K562 (cell line): ENCODE measurements at regions not wholly inside any gene's neighbourhood (a gene's known extent, or its start where the extent isn't known, plus 50 kb on each side); places are given as distances from the start of the nearest gene placed in this dataset.

Experiments
- EZH2 ChIP-seq: IDR thresholded peaks from 2 replicates; pipeline ENCODE4 v1.6.1; 2012; ENCODE audit warnings: low read depth, mild to moderate bottlenecking, inconsistent platforms, low read length, borderline replicate concordance
- HNRNPLL ChIP-seq: fragments of 200-400 bp; formaldehyde crosslinking; IDR thresholded peaks from 2 replicates; pipeline ENCODE4 v1.6.1; 2017; ENCODE audit warnings: low read length, low read depth, mild to moderate bottlenecking; ENCODE audit not compliant: poor library complexity, severe bottlenecking
- KAT2B ChIP-seq: IDR thresholded peaks from one replicate; pipeline ENCODE4 v1.6.1; 2012; ENCODE audit warnings: low read depth, mild to moderate bottlenecking, control low read depth, inconsistent platforms, low read length, moderate library complexity
- POLR3A ChIP-seq: IDR thresholded peaks from 2 replicates; pipeline ENCODE4 v1.6.1; 2011; ENCODE audit warnings: borderline replicate concordance, mild to moderate bottlenecking, moderate library complexity; ENCODE audit not compliant: insufficient read length, insufficient read depth; ENCODE audit errors: extremely low read depth
- PTTG1 ChIP-seq: fragments of 450-650 bp; IDR thresholded peaks from 2 replicates; pipeline ENCODE4 v1.6.1; 2016; ENCODE audit warnings: low read depth, mild to moderate bottlenecking, missing genetic modification characterization, missing compliant biosample characterization
- SP1 ChIP-seq: sonication (generic); formaldehyde crosslinking; IDR thresholded peaks from 2 replicates; pipeline ENCODE4 v1.8.1; 2022; ENCODE audit warnings: mild to moderate bottlenecking, missing genetic modification reagents
- SUPT5H ChIP-seq: fragments of 450-650 bp; IDR thresholded peaks from 2 replicates; pipeline ENCODE4 v1.6.1; 2016
- TAF15 ChIP-seq: fragments of 200-400 bp; formaldehyde crosslinking; IDR thresholded peaks from 2 replicates; pipeline ENCODE4 v1.6.1; 2017; ENCODE audit warnings: mild to moderate bottlenecking, low read depth, low read length, moderate library complexity
- YBX1 ChIP-seq: fragments of 450-650 bp; IDR thresholded peaks from 2 replicates; pipeline ENCODE4 v1.7.1; 2016; ENCODE audit warnings: mild to moderate bottlenecking
- ZBTB8A ChIP-seq: fragments of 450-650 bp; IDR thresholded peaks from 2 replicates; pipeline ENCODE4 v1.6.1; 2018; ENCODE audit warnings: mild to moderate bottlenecking, moderate library complexity; ENCODE audit not compliant: partially characterized antibody
- ZKSCAN1 ChIP-seq: fragments of 150-350 bp; IDR thresholded peaks from 2 replicates; pipeline ENCODE4 v1.6.1; 2016; ENCODE audit warnings: low read depth, low read length
- ZNF143 ChIP-seq: sonication (generic); formaldehyde crosslinking; IDR thresholded peaks from 2 replicates; pipeline ENCODE4 v1.9.0; 2022; ENCODE audit warnings: mild to moderate bottlenecking, missing genetic modification reagents
- ZNF232 ChIP-seq: sonication (generic); formaldehyde crosslinking; IDR thresholded peaks from 2 replicates; pipeline ENCODE4 v1.8.0; 2022; ENCODE audit warnings: mild to moderate bottlenecking, missing genetic modification reagents
- ZNF3 ChIP-seq: fragments of 250-450 bp; sonication (Bioruptor Pico); IDR thresholded peaks from 2 replicates; pipeline ENCODE4 v1.5.0; 2021; ENCODE audit warnings: mild to moderate bottlenecking, moderate library complexity
- ZNF583 ChIP-seq: fragments of 250-450 bp; sonication (Bioruptor Pico); IDR thresholded peaks from 2 replicates; pipeline ENCODE4 v1.4.0; 2020
- ZNF695 ChIP-seq: fragments of 450-650 bp; formaldehyde crosslinking; IDR thresholded peaks from 2 replicates; pipeline ENCODE4 v1.4.0; 2020; ENCODE audit warnings: mild to moderate bottlenecking, moderate library complexity
- TF ChIP-seq, protein P1 (sequence below): fragments of 250-450 bp; sonication (Bioruptor Pico); IDR thresholded peaks from 2 replicates; pipeline ENCODE4 v1.5.0; 2022; ENCODE audit warnings: mild to moderate bottlenecking
- TF ChIP-seq, protein P2 (sequence below): sonication (generic); formaldehyde crosslinking; IDR thresholded peaks from 2 replicates; pipeline ENCODE4 v1.8.0; 2022; ENCODE audit warnings: mild to moderate bottlenecking, missing genetic modification reagents
- TF ChIP-seq, protein P3 (sequence below), 2 experiments: fragments of 450-650 bp in 1 of 2; sonication (generic) in 1 of 2; formaldehyde crosslinking in 1 of 2; IDR thresholded peaks in 1 of 2; conservative IDR thresholded peaks in 1 of 2; 2 replicates each; pipeline versions ENCODE4 v1.6.1 to v1.8.1; 2016 to 2023; ENCODE audit warnings: mild to moderate bottlenecking in 2 of 2, moderate library complexity in 2 of 2, inconsistent platforms in 1 of 2, missing genetic modification reagents in 1 of 2

DNA sequence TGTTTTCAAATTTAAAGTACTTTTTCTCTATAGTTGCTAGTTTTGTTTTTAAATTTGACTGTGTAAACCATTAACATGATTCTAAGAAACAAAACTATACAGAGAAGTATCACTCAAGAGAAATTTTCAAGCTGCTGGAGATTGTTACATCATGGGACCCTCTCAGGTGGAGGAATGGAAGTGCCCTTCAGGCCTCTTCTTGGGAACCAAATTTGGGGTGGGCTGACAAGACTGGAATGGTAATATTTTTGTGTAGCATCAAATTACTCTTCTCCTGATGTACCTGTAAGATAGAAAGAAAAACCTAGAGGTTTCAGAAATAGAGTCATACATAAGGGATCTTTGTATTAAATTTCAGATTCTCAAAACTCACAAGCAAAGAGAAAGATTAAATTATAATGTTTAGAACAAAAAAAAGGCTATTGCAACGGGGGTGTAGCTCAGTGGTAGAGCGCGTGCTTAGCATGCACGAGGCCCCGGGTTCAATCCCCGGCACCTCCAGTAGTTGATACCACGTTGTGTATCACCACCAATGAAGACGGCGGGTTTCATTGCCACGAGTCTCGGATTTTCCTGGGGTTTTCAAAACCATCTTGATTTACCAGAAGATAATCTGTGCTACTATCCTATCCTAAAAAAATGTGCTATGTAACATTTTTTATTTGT lies 193.7 kb downstream of the GPX5 start (continued):
- TF ChIP-seq POLR3A = peak; percentile 84
- no peak for TF ChIP-seq EZH2
- TF ChIP-seq SP1 = no peak
- TF ChIP-seq TAF15 = no peak
- no peak for TF ChIP-seq YBX1
- TF ChIP-seq, protein P1, sequence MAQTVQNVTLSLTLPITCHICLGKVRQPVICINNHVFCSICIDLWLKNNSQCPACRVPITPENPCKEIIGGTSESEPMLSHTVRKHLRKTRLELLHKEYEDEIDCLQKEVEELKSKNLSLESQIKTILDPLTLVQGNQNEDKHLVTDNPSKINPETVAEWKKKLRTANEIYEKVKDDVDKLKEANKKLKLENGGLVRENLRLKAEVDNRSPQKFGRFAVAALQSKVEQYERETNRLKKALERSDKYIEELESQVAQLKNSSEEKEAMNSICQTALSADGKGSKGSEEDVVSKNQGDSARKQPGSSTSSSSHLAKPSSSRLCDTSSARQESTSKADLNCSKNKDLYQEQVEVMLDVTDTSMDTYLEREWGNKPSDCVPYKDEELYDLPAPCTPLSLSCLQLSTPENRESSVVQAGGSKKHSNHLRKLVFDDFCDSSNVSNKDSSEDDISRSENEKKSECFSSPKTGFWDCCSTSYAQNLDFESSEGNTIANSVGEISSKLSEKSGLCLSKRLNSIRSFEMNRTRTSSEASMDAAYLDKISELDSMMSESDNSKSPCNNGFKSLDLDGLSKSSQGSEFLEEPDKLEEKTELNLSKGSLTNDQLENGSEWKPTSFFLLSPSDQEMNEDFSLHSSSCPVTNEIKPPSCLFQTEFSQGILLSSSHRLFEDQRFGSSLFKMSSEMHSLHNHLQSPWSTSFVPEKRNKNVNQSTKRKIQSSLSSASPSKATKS (CRISPR knock-in tag) = no peak
- no peak for TF ChIP-seq KAT2B
- no peak for TF ChIP-seq HNRNPLL
- TF ChIP-seq PTTG1 (tag) = no peak
- TF ChIP-seq SUPT5H = no peak
- TF ChIP-seq ZNF695 (CRISPR knock-in tag) = no peak
- no peak for TF ChIP-seq ZBTB8A
- no peak for TF ChIP-seq ZNF143 (CRISPR knock-in tag)
- no peak for TF ChIP-seq ZNF3 (CRISPR knock-in tag)
- TF ChIP-seq ZKSCAN1 = peak; percentile 49; the same call in 1 of the 2 replicates
- TF ChIP-seq ZNF232 (CRISPR knock-in tag) = no peak
- TF ChIP-seq, protein P2, sequence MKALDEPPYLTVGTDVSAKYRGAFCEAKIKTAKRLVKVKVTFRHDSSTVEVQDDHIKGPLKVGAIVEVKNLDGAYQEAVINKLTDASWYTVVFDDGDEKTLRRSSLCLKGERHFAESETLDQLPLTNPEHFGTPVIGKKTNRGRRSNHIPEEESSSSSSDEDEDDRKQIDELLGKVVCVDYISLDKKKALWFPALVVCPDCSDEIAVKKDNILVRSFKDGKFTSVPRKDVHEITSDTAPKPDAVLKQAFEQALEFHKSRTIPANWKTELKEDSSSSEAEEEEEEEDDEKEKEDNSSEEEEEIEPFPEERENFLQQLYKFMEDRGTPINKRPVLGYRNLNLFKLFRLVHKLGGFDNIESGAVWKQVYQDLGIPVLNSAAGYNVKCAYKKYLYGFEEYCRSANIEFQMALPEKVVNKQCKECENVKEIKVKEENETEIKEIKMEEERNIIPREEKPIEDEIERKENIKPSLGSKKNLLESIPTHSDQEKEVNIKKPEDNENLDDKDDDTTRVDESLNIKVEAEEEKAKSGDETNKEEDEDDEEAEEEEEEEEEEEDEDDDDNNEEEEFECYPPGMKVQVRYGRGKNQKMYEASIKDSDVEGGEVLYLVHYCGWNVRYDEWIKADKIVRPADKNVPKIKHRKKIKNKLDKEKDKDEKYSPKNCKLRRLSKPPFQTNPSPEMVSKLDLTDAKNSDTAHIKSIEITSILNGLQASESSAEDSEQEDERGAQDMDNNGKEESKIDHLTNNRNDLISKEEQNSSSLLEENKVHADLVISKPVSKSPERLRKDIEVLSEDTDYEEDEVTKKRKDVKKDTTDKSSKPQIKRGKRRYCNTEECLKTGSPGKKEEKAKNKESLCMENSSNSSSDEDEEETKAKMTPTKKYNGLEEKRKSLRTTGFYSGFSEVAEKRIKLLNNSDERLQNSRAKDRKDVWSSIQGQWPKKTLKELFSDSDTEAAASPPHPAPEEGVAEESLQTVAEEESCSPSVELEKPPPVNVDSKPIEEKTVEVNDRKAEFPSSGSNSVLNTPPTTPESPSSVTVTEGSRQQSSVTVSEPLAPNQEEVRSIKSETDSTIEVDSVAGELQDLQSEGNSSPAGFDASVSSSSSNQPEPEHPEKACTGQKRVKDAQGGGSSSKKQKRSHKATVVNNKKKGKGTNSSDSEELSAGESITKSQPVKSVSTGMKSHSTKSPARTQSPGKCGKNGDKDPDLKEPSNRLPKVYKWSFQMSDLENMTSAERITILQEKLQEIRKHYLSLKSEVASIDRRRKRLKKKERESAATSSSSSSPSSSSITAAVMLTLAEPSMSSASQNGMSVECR (CRISPR knock-in tag) = no peak
- TF ChIP-seq ZNF583 = no peak
- TF ChIP-seq, protein P3, sequence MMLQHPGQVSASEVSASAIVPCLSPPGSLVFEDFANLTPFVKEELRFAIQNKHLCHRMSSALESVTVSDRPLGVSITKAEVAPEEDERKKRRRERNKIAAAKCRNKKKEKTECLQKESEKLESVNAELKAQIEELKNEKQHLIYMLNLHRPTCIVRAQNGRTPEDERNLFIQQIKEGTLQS (IDR thresholded peaks at IDR 0.05) = peak; percentile 56
- TF ChIP-seq, protein P3 (CRISPR knock-in tag; conservative IDR thresholded peaks at IDR 0.05) = no peak
